Colon (tissue), 2 donors: ENCODE measurements at regions not wholly inside any gene's neighbourhood (a gene's known extent, or its start where the extent isn't known, plus 50 kb on each side); places are given as distances from the start of the nearest gene placed in this dataset.

Experiments
- FAIRE-seq: peaks from 2 replicates; lab custom pipeline; 2012; peaks lifted over from hg19 to GRCh38; lab: Jason Lieb, UNC
- donor health status: control.
- donor health status: control.

DNA sequence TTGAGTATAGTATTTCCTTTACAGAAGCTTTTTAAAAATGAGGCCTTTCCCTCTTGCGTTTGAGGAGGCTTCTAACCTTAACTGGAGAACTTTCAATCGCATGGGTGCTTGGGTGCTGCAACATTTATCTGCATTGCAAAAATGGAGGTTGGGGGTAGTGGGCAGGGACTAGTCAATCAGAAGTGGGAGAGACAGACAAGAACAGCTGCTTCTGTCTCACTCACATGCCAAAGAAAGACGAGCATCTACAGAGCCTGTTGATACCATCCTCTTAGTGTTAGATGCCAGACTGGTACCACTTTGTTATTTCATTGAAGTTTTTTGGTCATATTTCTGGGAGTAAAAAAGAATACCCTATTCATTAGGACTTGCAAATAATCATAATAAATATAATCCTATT lies 1292.2 kb downstream of the UQCRFS1 start:
- no peak for FAIRE-seq

DNA sequence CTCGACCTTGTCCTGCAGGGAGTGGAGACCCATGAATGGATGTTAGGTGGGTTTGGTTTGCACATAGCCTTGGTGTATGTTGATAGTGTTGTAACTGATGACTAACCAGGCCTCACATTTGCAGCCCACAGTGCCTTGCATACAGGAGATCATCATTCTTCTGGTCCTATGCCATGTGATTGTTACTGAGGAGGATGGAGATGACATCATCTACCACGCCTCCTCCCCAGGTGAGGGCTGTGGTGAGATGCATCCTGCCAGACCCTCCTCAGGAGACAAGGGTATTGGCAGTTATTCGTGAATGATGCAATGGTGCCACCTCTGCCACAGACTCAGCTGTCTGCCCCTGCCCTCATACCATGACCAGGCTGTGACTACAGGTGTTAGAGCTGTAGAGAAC lies 1294.1 kb downstream of the UQCRFS1 start:
- FAIRE-seq: no peak

DNA sequence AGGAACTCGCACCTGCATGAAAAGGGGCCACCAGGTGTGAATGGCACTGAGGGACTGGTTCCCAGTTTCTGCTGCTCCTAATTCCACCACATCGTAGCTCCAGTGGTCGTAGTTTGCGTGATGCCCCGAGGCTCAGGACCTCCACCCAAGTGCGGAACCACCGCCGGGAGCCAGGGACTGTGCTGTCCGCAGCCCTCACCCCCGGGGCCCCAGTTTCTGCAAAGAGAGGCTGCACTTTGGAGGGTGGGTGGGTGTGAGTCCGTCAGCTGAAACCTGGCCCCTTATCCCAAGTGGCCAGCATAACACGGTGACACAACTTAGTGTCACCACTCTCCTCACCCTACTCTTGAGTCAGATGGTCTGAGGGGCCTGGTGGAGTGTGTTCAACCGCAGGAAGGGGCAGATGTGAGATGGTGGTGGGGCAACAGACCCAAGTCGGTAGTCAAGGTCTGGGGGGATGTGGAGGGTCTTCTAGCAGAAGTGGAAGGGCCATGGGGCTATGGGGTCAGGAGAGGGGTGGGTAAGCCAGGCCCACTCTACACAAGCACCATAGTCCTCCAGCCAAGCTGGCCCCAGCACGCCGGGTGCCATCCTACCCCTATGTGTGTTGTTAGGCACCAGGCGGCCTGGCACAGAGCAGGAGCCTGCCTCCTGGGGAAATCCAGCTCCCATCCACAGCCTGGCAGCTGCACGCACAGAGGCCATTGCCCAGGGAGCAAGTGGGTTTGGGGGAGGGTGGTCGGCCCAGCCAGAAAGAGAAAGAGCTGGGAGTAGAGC lies 1301.6 kb downstream of the UQCRFS1 start:
- FAIRE-seq: no peak

DNA sequence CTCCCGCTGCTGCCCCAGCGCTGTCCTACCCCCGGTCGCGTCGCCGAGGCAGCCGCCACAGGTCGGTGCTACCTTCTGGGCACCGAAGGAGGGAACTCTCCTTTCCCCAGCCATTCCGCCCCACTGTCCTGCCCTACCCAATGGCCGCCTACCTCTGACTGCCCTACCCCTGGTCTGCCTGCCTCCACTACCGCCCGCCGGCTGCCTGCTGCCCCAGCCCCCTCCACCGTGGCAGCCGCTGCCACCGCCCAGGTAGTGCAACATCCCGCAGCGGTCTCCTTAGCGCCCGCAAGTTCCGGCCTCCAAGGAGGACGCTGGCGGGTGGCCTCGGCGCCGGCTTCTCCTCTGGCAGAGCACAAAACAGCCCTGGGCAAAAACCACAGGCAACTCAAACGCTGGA lies 1303.1 kb downstream of the UQCRFS1 start:
- FAIRE-seq: no peak

DNA sequence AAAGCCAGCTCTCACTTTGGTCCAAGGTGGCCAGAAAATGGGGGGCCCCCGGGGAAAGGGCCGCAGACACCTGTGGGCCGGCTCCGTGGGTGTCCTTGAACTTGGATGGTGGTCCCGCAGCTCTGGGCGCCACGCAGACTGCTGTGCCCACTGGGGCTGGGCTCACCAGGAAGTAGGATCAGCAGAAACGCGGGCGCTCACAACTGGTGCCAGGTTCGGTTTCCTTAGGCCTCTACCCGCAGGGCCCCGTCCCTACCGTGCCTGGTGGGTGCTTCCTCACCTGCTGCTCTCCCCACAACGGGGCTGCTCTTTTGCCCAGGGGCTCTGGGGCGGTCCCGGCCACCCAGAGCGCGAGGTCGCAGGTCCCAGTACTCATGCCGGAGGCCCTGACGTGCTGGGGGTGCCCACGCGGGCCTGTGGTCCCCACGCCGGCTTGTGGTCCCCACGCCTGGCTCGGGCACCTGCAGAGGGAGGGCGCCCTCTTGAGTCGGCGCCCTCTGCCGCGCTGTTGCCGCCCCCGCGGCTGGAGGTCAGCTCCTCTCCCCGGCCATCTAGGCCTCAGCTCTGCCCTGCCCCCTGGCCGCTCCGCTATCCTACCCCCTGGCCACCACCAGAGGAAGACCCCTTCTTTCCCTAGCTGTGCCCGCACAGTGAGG lies 1303.6 kb downstream of the UQCRFS1 start:
- no peak for FAIRE-seq

DNA sequence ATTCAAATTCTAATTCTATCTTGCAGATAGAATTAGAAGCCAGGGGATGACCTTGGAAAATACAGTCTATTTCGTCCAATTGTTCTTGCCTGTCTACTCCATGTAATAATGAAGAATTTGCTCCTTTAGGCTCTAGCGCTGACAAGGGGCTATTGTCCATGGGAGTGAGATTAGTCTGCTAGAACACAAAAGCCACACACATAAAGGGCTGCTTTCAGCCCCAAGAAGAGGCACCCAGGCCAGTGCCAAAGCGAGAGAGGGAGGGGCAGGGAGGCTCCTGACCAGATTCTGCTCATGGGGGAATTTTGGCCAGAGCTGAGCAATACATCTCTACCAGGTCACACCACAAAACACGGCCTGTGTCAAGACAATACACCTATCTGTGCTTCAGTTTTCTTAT lies 1306.9 kb downstream of the UQCRFS1 start:
- FAIRE-seq: no peak

DNA sequence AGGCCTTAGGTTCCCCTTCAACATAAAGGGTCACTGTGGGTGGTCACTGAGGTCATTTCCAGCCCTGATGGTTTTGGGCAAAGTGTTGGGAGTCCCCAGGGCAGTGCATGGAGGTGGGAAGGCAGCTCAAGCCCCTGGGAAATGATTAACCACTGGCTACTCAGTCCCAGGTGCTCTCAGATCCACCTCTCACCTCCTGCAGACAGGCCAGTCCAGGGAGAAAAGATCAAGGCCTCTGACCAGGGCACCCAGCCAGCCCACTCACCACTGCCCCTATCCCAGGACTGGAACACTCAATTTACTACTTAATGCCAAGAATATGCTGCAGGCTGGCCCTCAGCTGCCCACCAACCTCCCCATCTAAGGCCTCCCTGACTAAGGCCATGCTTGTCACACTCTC lies 1307.9 kb downstream of the UQCRFS1 start:
- FAIRE-seq: no peak

DNA sequence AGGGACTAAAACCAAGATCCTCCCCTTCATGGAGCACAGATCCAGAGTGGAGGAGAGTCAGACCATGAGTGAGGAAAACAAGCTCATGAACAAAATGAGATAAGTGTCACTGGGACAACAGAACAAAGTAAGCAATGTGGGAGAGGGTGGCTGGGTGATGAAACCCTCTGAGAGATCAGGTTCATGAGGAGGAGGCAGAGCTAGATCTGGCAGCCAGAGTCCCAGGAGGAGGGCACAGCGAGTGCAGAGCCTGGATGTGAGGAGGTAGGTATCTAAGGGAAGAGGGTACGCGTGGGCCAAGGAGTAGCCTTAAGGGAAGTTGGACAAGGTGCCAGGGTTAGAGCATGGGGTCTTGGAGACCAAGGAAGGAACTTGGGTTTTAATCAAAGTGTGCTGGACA lies 1311.9 kb downstream of the UQCRFS1 start:
- FAIRE-seq: no peak

DNA sequence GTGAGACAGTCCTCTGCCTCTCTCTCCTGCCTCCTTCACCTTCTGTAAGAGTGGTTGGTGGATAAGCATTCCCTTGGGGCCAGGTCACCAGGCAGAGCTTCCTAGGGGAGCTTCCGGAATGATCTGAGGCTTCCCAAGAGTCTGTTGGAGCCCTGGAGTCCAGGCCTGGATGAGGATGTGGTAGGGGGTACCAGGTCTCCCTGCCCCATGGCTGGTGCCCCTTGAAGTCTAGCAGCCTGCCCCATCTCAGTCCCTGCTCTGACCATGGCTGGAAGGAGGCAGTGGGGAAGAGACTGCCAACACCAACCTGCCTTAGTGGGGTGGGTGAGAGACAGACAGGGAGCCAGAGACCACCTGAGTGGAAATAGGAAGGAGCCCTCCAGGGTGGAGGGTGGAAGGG lies 1316.9 kb downstream of the UQCRFS1 start:
- no peak for FAIRE-seq

DNA sequence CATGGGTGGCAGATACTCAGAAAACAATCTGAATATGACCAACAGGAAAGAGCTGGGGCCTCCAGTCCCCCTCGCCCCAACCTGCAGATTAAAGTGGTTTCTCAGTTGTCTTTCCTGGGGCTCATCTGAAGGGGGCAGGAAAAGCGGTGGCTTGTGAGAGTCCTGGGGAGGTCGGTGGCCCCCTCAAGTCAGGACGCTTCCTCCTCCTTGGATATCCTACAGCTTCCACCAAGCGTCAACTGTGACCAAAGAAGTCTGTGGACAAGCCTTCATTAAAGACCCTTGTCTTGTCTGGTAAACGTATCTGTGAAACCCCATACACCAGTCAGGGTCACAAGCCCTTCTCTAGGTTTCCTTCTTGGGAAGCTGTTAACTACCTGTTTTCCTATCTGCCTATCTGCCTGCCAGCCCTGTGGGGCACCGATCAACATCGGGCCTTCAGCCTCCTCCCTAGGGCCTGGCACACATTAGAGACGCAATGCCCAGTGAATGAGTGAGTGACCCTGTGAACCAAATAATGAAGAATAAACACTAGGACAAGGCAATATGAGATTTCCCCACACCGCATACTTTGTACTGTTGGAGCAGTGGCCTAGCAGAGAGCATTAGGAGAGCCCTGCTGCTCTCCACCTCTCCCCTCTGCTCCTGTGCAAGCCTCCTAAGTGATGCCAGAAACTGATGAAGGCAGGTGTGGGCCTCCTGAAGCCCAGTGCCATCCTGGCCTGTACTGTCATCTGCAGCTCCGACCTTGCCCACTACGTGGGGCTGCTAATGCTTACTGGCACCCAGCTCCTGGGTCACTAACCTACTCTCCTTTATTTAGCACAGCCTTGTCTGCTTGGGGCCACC lies 1317.8 kb downstream of the UQCRFS1 start:
- no peak for FAIRE-seq

DNA sequence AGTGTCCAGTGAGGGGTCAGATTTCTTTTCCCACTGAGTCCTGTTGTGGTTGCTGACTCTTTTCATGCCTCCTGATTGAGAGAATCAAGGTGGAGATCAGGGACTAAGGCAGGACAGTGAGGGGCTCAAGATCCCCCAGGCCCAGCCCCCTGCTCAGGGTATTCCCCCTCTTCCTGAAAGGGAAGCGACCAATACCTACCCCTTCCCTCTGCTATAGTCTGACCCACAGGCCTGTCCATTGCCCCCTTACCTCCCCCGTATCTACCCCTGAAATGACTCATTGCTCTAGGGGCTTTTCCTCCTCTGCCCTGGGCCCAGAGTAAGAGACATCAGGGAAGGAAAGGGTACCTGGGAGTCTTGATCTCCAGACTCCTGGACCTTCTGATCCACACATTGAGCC lies 1320.5 kb downstream of the UQCRFS1 start:
- no peak for FAIRE-seq

DNA sequence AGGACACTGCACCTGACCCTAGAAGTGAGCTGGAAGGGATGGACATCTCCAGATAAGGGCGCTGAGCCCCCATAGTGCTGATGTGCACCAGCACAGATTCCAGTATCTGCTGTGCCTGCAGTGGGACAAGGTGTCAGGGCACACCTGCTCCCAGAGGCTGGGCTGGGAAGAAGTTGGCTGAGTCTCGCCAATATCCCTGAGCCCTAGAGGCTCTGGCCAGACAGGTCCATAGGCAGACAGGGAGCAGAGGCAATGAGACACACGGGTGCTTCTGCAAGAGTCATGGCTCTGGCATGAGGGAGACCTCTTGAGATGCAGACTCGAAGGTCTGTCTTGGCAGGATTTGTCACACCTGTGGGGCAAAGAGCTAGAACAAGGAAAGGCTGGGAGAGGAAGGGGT lies 1321.5 kb downstream of the UQCRFS1 start:
- no peak for FAIRE-seq

DNA sequence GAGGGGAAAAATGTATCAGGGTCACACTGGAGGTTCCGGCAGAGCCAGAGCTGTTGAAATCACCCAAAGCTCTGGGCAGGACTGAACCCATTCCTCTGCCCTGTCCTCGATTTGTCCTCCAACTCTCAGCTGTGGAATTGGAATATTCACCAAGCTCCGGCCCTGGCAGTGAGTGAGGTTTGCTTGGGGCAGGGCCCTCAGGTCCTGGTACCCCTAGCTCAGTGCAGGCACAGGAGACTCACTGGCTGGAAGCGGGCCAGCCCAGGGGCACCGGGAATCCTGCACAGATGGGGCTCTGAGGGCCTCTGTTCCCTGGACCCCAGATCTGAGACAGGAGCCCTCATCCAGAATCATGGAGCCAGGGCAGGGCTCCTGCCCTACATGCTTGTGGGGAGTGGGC lies 1322.3 kb downstream of the UQCRFS1 start:
- FAIRE-seq: no peak

DNA sequence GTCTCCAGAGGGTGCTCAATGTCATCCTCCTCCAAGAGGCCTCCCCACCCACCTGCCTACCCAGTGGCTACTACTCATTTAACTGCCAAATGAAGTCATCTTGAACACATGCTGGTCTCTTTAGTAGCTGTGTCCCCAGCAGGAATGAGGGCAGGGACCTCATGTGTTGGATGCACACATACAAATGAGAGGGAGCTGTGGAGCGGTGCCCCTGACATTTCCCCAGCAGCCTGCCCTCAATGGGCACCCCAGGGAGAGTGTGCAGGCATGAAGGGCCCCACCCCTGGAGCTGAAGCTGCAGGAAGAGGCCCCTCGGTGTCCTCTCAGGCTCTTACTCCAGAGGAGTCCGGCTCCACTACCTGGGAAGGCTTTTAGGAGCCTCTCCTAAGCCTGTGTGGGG lies 1322.7 kb downstream of the UQCRFS1 start:
- FAIRE-seq: no peak

DNA sequence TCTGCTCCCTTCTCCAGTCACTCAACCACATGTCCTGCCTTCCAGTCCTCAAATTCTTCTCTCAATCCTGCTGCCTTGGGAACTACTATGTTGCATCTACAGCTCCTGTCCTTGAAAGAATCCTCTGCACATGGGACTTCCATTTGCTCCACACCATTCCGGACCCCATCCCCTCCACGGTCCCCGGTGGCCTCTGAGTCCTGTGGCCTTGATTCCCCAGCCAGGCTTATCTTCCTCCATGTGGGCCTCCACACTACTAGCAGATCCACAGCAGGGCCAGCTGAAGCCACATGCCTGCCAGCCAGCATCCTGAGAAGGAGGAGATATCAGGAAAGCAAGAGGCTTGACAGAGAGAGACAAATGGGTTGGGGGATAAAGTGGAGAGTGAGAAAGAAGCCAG lies 1323.8 kb downstream of the UQCRFS1 start:
- FAIRE-seq: no peak

DNA sequence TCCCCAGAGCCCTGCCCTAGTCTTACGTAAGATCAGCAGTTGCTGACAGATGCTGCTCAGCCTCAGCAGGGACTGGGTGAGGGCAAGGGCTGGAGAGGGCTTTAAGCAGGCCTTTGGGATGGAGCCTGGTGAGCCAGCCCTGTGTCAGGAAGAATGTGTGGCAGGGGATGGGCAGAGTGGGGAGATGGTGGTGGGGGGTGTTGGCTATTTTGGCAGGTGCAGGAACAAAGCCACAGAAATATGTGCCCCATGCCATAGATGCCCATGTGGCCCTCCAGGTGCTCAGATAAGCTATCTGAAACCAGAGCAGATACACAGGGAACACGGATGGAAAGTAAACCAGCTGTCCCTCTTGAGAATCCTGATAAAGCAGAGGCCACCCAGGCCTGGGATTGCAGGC lies 1325.0 kb downstream of the UQCRFS1 start:
- FAIRE-seq: no peak

DNA sequence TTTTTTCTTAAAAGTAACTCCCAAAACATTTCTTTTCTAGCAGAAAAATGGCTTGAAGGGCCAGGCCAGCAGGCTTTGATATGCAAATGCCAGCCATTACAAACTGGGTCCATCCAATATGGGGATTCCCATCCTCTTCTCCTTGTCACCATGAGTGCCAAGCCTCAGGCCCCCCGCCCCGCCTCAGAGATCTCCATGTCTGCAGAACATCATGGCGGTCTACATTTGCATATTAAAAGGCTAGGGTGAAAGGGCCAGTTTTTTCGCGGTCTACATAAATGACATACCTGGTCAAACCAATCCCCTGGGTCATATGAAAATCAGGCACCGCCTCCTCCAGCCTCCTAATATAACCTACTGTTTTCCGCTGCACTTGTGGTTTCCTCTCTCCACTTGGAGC lies 1327.6 kb downstream of the UQCRFS1 start:
- no peak for FAIRE-seq

DNA sequence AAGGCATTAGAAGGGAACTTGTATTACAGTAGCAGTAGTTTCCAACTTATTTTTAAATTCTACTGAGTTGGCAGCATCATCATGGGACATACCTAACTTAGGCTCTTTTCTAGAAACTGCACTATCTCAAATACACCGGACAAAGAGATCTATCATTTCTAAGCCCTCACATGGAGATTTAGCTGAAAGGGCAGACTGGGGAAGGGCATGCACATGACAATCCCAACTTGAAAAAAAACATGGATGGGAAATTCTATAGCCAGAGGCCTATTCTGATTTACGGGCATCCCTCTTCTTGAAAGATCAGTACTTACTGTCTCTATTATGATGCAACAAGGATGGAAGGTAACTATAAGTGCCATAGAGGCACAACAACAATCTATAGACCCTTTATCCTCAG lies 1328.6 kb downstream of the UQCRFS1 start:
- no peak for FAIRE-seq

DNA sequence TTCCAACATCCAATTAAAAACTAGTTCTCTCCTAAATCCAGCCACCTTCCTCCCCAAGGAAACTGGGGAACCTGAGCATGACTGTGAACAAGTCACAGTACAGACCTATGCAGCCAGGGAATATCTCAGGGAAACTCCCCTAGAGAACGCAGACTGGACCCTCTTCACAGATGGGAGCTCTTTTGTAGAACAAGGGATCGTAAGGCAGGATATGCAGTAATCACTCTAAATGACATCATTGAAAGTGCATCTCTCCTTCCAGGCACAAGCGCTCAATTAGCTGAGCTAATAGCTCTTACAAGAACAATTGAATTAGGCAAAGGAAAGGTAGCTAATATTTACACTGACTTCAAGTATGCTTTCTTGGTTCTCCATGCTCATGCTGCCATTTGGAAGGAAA lies 1331.7 kb downstream of the UQCRFS1 start:
- no peak for FAIRE-seq

DNA sequence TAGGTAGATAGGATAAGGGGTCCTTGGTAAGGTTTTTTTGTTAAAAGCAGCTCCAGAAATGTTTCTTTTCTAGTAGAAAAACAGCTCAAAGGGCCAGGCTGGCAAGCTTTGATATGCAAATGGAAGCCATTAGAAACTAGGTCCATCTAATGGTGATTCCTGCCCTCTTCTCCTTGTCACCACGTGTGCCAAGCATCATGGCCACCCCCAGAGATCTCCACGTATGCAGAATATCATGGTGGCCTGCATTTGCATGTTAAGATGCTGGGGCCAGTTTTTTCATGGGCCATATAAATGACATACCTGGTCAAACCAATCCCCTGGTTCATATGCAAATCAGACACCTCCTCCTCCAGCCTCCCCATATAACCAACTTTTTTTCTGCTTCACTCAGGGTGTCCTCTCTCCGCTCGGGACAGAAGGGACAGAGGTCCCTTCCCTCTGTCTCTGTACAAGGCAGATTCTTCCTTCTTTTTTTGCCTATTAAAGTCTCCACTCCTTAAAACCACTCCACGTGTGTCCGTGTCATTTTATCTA lies 1335.9 kb downstream of the UQCRFS1 start:
- FAIRE-seq: no peak

DNA sequence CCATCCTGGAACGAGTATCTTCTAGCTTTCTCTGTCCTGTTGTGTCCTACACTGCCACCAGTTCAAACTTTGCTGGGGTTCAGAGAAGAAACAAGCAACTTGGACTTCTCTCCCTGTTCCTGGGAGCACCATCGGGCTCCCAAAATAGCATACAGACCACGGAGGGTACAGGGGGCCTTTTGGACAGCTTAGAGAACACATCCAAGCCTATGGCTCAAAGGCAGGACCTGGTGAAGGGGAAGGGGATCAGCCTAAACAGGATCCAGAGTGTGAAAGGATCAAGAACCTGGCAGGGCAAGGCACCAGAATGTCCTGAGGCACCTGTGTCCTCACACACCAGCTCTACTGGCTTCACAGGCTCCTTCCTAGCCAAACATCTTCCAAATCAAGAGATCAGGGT lies 1336.5 kb downstream of the UQCRFS1 start:
- no peak for FAIRE-seq

DNA sequence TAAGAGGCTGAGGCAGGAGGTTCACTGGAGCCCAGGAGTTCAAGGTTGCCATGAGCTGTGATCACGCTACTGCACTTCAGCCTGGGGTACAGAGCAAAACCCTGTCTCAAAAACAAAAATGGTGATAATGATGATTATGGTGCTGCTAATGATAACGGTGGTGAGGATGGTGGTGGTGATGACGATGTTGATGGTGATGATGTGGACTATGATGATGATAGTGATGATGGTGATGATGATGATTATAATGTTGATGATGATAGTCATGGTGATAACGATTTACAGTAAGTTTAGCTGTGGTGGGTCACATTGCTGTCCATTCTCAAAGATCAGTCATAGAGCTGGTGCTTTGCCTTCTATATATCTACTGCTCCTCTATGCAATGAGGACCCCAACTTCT lies 1340.6 kb downstream of the UQCRFS1 start:
- FAIRE-seq: no peak

DNA sequence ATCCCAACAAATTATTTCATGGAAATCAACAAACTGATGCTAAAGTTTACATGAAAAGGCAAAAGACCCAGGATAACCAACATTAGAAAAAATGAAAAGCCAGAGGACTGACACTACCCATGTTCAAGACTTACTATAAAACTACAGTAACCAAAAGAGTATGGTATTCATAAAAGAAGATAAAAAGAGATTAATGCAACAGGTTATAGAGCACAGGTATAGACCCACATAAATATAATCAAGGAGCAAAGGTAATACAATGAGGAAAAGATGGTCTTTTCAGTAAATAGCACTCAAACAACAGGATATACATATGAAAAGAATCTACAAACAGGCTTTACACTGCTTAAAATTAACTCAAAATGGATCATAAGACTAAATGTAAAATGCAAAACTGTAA lies 1342.7 kb downstream of the UQCRFS1 start:
- no peak for FAIRE-seq
